ENCODE measurements at regions not wholly inside any gene's neighbourhood (a gene's known extent, or its start where the extent isn't known, plus 50 kb on each side); places are given as distances from the start of the nearest gene placed in this dataset.

- Histone ChIP-seq H3K36me3 (no peaks in the 10 kb centered on the region), H3K4me3 (ENCODE audit: low read depth, low read length) (no peak overlapping the region), H3K9me3 (no peaks in the 10 kb centered on the region), H3K4me1 (peaks cover 13% of the 10 kb centered on the region), H3K27me3 (no peaks in the 10 kb centered on the region)
- no peak for DNase-seq
- no peak for TF ChIP-seq CTCF (IDR thresholded peaks at IDR 0.05; ENCODE audit: low read depth, low read length)
Measured at GRCh38 chr5:82329393-82329792, 51.2 kb upstream of the RPS23 start.

Measured in BE2C (cell line).